ENCODE measurements at regions not wholly inside any gene's neighbourhood (a gene's known extent, or its start where the extent isn't known, plus 50 kb on each side); places are given as distances from the start of the nearest gene placed in this dataset.

GRCh38 chr10:35762311-35763030, 120.4 kb upstream of the FZD8 start:
- no peak for TF ChIP-seq POLR2A (IDR thresholded peaks at IDR 0.05; ENCODE audit: low read depth, low read length)
- no peak for TF ChIP-seq TAF1 (IDR thresholded peaks at IDR 0.05; ENCODE audit: low read depth, low read length)
- no peak for TF ChIP-seq SPI1 (IDR thresholded peaks at IDR 0.05; ENCODE audit: low read depth, low read length)
- no peak for TF ChIP-seq PAX5 (IDR thresholded peaks at IDR 0.05; ENCODE audit: insufficient read depth, low read length, severe bottlenecking)
- no peak for TF ChIP-seq POLR2AphosphoS5 (IDR thresholded peaks at IDR 0.05; ENCODE audit: low read depth, low read length)
- no peak for TF ChIP-seq POU2F2 (IDR thresholded peaks at IDR 0.05; ENCODE audit: low read depth, low read length)

All from GM12891 (cell line).